Endodermal cell (in vitro differentiated cells): ENCODE measurements at regions not wholly inside any gene's neighbourhood (a gene's known extent, or its start where the extent isn't known, plus 50 kb on each side); places are given as distances from the start of the nearest gene placed in this dataset.
"Not testable (repeated sequence)": the region's sequence is repeated elsewhere in the genome, so short reads cannot be mapped to it uniquely, and the experiment has no call there.

ENCODE experiments used
- DNase-seq: peaks from one replicate; pipeline ENCODE4 v3.0.0-alpha.2; 2017
- H3K27ac ChIP-seq: 2 replicates; pipeline ENCODE4 v1.5.1; 2013; ENCODE audit warnings: mild to moderate bottlenecking, low read depth, low read length, moderate library complexity
- H3K27me3 ChIP-seq: 2 replicates; pipeline ENCODE4 v1.6.1; 2013; ENCODE audit warnings: mild to moderate bottlenecking, low read length, moderate library complexity; ENCODE audit not compliant: insufficient read depth, control insufficient read depth, poor library complexity, severe bottlenecking
- H3K36me3 ChIP-seq: 2 replicates; pipeline ENCODE4 v1.7.0; 2013; ENCODE audit warnings: mild to moderate bottlenecking, low read length, moderate library complexity; ENCODE audit not compliant: control insufficient read depth, insufficient read depth
- H3K4me1 ChIP-seq: one replicate; pipeline ENCODE4 v1.7.0; 2013; ENCODE audit warnings: low read length; ENCODE audit not compliant: control insufficient read depth, insufficient read depth
- H3K4me3 ChIP-seq: 2 replicates; pipeline ENCODE4 v1.5.1; 2013; ENCODE audit warnings: mild to moderate bottlenecking, low read length, moderate library complexity
- H3K9ac ChIP-seq: 2 replicates; pipeline ENCODE4 v1.6.1; 2013; ENCODE audit warnings: mild to moderate bottlenecking, low read length, moderate library complexity; ENCODE audit not compliant: poor library complexity, severe bottlenecking; ENCODE audit errors: extremely low read depth
- H3K9me3 ChIP-seq: 2 replicates; pipeline ENCODE4 v1.6.1; 2013; ENCODE audit warnings: mild to moderate bottlenecking, low read length, moderate library complexity; ENCODE audit not compliant: control insufficient read depth
- H3K27ac Mint-ChIP-seq: 2 replicates; pipeline ENCODE4 v1.8.0; 2020; ENCODE audit warnings: mixed read lengths
- H3K27me3 Mint-ChIP-seq: 2 replicates; pipeline ENCODE4 v1.8.0; 2021; ENCODE audit warnings: mild to moderate bottlenecking, mixed read lengths; ENCODE audit not compliant: insufficient read depth
- H3K36me3 Mint-ChIP-seq: 2 replicates; pipeline ENCODE4 v1.8.0; 2020; ENCODE audit warnings: low read depth, mixed read lengths
- H3K4me1 Mint-ChIP-seq: 2 replicates; pipeline ENCODE4 v1.8.0; 2020; ENCODE audit warnings: mixed read lengths
- H3K4me3 Mint-ChIP-seq: 2 replicates; pipeline ENCODE4 v1.8.0; 2020; ENCODE audit warnings: mild to moderate bottlenecking, moderate library complexity, mixed read lengths
- H3K9me3 Mint-ChIP-seq: 2 replicates; pipeline ENCODE4 v1.8.0; 2020; ENCODE audit warnings: mild to moderate bottlenecking, mixed read lengths
- WGBS, 2 experiments: methylation state at CpG; one replicate each; pipeline versions ENCODE4 v1.1.5 to v1.1.7; 2013; ENCODE audit warnings: missing lambda C conversion rate in 2 of 2, mixed read lengths in 1 of 2; ENCODE audit not compliant: insufficient coverage in 1 of 2, insufficient read length in 1 of 2; 5-methylcytosine and 5-hydroxymethylcytosine counted together
- TF ChIP-seq, protein P1 (sequence below): fragments of 200-600 bp; sonication (generic); conservative IDR thresholded peaks from 2 replicates; pipeline ENCODE4 v1.5.0; 2021; ENCODE audit warnings: antibody characterized with exemption, mild to moderate bottlenecking

- no peak overlapping the region for H3K27ac Mint-ChIP-seq
- H3K27me3 Mint-ChIP-seq: no peaks in the 10 kb centered on the region
- TF ChIP-seq, protein P1, sequence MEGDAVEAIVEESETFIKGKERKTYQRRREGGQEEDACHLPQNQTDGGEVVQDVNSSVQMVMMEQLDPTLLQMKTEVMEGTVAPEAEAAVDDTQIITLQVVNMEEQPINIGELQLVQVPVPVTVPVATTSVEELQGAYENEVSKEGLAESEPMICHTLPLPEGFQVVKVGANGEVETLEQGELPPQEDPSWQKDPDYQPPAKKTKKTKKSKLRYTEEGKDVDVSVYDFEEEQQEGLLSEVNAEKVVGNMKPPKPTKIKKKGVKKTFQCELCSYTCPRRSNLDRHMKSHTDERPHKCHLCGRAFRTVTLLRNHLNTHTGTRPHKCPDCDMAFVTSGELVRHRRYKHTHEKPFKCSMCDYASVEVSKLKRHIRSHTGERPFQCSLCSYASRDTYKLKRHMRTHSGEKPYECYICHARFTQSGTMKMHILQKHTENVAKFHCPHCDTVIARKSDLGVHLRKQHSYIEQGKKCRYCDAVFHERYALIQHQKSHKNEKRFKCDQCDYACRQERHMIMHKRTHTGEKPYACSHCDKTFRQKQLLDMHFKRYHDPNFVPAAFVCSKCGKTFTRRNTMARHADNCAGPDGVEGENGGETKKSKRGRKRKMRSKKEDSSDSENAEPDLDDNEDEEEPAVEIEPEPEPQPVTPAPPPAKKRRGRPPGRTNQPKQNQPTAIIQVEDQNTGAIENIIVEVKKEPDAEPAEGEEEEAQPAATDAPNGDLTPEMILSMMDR: no peak
These were observed 159.6 kb upstream of the CNOT2 start for GRCh38 chr12:70083677-70084020.

GRCh38 chr12:70086372-70086771, 156.9 kb upstream of the CNOT2 start:
- not testable (repeated sequence) for H3K27ac Mint-ChIP-seq, H3K36me3 ChIP-seq, H3K4me1 ChIP-seq, H3K27me3 ChIP-seq, H3K27ac ChIP-seq, H3K4me3 Mint-ChIP-seq, H3K4me3 ChIP-seq, H3K27me3 Mint-ChIP-seq, DNase-seq, H3K9ac ChIP-seq, H3K36me3 Mint-ChIP-seq
- peaks cover 14% of the 10 kb centered on the region for H3K9me3 ChIP-seq
- Mint-ChIP-seq H3K9me3 (peaks cover 32% of the 10 kb centered on the region), H3K4me1 (peaks cover 17% of the 10 kb centered on the region)
- 90% methylated on average over 8 of the region's 8 CpGs; no CpG with 5 or more reads in 1 of the 2 experiments for WGBS, 2 experiments

More at GRCh38 chr12:70083677-70084020, 159.6 kb upstream of the CNOT2 start:
- H3K4me3 Mint-ChIP-seq: no peak overlapping the region
- 89 to 98% methylated on average over 2 to 3 of the region's 4 CpGs for WGBS, 2 experiments
- H3K36me3 Mint-ChIP-seq: no peaks in the 10 kb centered on the region
- H3K27me3 ChIP-seq: no peaks in the 10 kb centered on the region
- no peak overlapping the region for H3K27ac ChIP-seq
- no peak overlapping the region for H3K9ac ChIP-seq
- H3K9me3 ChIP-seq: peaks cover 14% of the 10 kb centered on the region
- no peak overlapping the region for H3K4me3 ChIP-seq
- H3K9me3 Mint-ChIP-seq: peaks cover 32% of the 10 kb centered on the region
- H3K4me1 ChIP-seq: no peaks in the 10 kb centered on the region
- DNase-seq: no peak
- no peaks in the 10 kb centered on the region for H3K36me3 ChIP-seq
- peaks cover 21% of the 10 kb centered on the region for H3K4me1 Mint-ChIP-seq

DNA sequence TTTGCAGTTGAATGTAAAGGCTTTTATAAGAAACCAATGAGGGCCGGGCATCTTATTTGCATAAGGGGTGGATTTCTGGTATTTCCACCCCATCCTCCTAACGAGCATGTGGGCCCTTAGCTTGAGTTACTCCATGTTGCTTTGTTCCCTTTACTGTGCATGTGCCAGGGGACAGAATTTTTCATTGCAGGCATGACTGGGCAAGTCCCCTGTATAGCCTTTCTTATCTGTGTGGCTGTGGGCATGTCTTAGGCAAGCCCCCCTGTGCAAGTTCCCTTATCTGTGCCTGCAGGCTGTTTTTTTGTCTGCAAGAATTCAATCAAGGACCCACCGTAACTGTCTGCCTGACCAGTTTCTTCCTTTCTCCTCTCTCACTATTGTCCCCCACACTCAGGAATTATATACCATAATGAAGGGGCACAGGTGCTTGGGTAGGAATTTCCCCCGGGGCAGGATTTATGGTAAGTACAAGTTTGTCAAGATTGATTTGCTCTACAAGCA, 152.2 kb upstream of the CNOT2 start:
- Histone ChIP-seq H3K36me3 (no peaks in the 10 kb centered on the region), H3K9ac (no peak overlapping the region), H3K4me1 (peaks cover 6% of the 10 kb centered on the region), H3K27ac (no peak overlapping the region), H3K4me3 (no peak overlapping the region), H3K27me3 (no peaks in the 10 kb centered on the region), H3K9me3 (no peaks in the 10 kb centered on the region)
- TF ChIP-seq, protein P1: no peak
- H3K9me3 Mint-ChIP-seq: peaks cover 10% of the 10 kb centered on the region
- 85 to 93% methylated on average over 2 to 4 of the region's 4 CpGs for WGBS, 2 experiments
- H3K4me3 Mint-ChIP-seq: no peak overlapping the region
- no peaks in the 10 kb centered on the region for H3K27me3 Mint-ChIP-seq
- DNase-seq: no peak
- H3K36me3 Mint-ChIP-seq: no peaks in the 10 kb centered on the region
- H3K27ac Mint-ChIP-seq: no peak overlapping the region
- H3K4me1 Mint-ChIP-seq: peaks cover 39% of the 10 kb centered on the region

DNA sequence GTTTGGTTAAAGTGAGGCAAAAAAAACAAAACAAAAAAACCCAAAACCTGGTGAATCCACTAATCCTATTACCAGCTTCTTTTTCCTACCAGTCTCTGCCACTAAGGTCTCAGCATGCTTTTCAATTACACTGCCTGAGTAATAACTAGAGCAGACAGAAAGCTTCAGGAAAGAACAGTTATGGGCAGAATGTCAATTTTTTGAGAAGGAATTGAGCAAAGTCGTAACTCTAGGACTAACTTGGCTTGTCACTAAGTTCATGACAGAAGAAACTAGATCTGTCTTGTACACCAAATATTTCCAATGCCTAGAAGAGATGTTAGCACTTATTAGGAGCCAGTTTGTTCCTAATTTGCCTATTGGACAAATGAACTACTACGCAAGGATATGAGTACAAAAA, 148.8 kb upstream of the CNOT2 start:
- Histone ChIP-seq H3K9me3 (no peaks in the 10 kb centered on the region), H3K27me3 (no peaks in the 10 kb centered on the region), H3K36me3 (no peaks in the 10 kb centered on the region), H3K27ac (no peak overlapping the region), H3K4me3 (no peak overlapping the region), H3K4me1 (peaks cover 6% of the 10 kb centered on the region), H3K9ac (no peak overlapping the region)
- Mint-ChIP-seq H3K4me1 (peaks cover 24% of the 10 kb centered on the region), H3K9me3 (peaks cover 1% of the 10 kb centered on the region), H3K36me3 (no peaks in the 10 kb centered on the region), H3K27ac (no peak overlapping the region), H3K27me3 (no peaks in the 10 kb centered on the region), H3K4me3 (no peak overlapping the region)
- no peak for DNase-seq
- 89 to 90% methylated on average over 1 to 2 of the region's 2 CpGs for WGBS, 2 experiments
- TF ChIP-seq, protein P1: no peak
